Stimulated activated CD8-positive, alpha-beta memory T cell treated with anti-CD3 and anti-CD28 coated beads, Interleukin-2, amount 100 ng/mL, for 48 hours (primary cell): ENCODE measurements at regions not wholly inside any gene's neighbourhood (a gene's known extent, or its start where the extent isn't known, plus 50 kb on each side); places are given as distances from the start of the nearest gene placed in this dataset.

Source experiments
- DNase-seq, 2 donors: peaks; one replicate each; pipeline ENCODE4 v3.0.0-alpha.2; 2020; ENCODE audit warnings: low read depth in 2 of 2

DNA sequence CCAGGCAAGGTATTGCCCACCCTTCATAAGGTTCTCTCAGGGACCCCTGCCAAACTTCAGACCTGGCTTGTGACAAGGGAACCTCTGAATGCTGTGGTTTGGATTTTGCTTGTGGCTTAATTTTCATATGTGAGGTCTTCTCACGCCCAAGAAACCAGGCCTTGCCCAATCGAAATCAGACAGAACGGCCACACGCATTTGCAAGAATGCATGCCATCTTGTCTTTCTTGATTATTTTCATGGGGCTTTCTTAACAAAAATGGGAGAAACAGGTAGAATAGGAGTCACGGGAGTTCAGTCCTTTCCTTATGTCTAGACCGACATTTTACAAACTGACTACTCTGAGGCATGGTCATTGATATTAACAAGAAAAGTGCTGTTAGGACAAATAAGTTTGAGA lies 170.2 kb upstream of the PAPPA start:
- DNase-seq = no peak

DNA sequence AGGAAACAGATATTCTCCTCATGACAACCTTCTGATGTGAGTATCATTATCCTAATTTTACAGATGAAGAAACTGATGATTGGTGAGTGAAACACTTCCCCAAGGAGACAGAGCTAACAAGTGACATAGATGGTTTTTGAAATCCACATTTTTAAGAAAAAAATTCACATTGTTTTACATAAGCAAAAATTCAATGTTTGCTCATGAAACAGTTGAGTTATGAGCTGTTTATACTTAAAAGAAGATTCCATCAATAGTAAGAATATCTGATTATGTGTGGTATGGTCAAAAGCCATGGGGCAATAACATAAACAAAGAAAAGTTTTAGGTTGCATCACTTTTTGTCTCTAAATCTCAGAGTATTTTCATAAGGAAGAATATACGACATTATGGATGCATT lies 167.9 kb upstream of the PAPPA start:
- no peak for DNase-seq

DNA sequence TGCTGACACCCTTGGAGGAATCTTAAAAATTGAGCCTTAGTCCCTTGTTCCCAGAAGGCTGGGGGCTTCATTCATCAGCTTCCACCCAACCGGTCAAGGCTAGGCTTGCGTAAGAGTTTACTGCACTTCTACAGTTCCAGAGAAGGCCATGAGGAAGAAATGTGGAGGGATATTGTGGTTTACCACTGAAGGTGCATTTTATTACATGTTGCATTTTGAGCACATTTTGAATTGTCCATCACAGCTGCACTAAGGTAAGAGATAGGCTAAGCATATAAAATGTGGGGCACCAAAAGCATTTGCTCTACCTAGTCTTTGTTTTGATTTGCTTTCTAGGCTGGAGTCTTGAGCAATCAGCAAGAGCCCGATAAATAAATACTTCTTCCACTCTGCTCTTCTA lies 167.1 kb upstream of the PAPPA start:
- no peak for DNase-seq

DNA sequence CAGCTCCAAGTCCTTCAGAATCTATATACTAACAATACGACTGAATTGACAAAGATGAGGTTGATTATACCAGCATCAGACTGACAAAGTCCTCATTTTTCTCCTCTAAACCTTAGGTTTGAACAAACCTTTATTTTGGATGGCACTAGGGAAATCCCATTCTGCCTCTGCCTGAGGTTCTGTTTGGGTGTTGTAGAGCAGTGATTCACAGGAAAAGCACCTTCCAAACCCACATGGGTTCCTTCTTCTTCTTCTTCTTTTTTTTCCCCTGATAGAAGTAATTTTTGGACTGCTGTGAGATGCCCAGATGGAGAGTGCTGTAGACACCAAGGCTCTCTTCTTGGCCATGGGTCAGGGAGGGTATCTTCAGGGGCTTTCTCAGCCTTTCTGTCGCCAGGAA lies 164.9 kb upstream of the PAPPA start:
- no peak for DNase-seq

DNA sequence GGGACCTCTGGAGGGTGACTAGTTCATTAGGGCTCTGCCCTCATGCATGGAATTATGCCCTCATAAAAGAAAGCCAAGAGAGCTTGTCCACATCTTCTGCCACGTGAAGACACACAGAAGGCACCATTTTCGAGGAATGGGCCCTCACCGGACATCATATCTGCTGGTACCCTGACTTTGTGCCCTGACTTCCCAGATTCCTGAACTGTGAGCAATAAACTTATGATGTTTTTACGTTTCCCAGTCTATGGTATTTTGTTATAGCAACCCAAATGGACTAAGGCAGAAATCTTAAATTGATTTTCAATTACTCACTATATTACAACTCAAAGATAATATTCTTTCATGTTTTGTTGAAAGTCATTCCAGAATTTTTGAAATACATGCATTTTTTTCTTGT lies 163.8 kb upstream of the PAPPA start:
- DNase-seq = no peak

DNA sequence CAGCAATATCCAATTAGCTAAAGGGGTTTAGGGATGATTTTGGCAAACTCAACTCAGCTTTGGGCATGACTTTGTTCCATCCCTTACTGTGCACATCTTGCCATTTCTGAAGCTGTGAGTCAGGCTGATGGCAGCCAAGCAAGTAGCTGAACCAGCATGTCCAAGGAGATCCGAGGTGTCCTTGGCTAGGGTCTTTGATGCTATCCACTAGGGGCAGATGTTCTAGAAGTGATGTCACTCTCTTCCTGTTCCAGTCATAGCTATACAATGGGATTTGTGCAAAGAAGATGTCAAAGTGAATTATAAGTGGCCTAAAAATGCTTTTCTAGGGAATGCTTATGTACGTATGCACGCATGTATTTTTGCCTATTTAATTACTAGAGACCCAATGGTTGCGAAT lies 160.8 kb upstream of the PAPPA start:
- DNase-seq = no peak

DNA sequence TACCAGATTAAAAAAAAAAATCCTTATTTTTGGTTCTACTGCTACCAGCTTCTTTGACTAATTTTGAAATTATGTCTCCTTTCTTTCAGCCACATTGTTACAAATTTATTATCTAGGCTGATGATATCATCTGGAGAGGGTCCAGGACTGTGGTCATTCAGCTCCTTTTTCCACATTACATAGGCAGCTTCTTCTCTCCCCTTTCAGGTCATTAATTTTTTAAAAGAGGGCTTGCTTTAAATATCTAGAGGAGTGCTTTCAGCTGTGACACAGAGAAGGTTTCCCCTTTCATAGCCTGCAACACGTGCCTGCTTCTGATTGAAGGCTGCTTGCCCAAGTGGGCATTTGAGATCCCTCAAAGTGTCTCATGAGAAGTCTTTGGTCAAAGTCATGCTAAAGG lies 155.7 kb upstream of the PAPPA start:
- DNase-seq = no peak

DNA sequence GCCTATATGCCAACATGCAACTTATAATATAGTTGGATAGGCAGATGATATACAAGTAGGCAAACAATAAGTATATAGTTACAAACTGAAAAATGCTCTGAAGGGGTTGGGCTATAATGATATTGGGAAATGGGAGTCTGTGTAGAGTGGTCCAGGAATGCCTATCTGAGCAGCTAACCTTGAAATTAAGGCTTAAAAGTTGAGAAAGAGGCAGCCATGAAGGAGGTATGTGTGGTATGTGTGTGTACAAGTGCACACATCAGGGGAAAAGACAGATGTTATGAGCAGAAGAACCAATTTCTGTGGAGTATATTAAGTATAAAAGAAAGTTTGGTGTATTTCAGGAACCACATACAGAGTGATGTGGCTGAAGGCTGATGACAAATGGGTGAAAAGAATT lies 154.9 kb upstream of the PAPPA start:
- DNase-seq = no peak

DNA sequence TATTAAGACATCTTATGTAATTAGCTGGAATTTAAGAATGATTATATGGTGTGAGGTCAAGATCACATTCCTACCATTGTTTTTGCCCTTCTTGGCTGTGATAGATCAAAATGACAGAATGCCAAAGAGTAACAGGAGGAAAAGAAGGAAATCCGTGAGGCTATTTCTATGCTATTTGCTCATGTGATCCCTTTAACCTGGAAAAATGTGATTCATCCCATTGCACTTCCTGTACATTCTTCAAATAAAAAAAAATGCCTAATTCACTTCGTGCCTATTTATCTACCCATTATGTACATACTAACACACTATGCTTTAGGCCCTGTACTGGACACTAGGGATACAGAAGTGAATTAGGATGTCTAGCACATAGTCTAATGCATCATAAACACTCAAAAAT lies 154.1 kb upstream of the PAPPA start:
- DNase-seq = no peak

DNA sequence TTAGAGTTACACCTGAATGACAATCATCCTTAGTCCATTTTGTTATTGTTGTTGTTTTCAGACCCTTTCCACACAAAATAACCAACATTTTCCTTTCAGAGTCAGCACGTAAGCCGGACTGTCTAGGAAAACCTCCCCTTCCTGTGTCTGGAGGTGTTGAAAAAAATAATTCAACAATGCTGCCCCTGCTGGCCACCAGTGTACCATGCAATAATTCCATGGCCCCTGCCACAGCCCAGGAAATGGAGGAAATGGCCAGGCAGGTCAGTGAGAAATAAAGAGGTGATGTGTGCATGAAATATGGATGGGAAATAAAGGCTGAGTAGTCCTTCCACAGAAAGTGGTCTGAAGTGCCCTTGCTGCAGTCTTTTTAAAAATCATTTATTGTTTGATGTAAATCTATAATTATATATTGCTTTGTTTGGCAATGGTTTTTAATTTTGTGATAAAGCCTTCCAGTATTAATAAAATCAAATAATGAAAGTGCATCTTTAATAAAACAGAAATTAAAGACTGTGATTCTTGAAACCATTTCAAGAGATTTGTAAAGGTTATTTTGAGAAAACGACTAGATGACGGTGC lies 152.8 kb upstream of the PAPPA start:
- peak in 1 of 2 donors; percentile 0 for DNase-seq

DNA sequence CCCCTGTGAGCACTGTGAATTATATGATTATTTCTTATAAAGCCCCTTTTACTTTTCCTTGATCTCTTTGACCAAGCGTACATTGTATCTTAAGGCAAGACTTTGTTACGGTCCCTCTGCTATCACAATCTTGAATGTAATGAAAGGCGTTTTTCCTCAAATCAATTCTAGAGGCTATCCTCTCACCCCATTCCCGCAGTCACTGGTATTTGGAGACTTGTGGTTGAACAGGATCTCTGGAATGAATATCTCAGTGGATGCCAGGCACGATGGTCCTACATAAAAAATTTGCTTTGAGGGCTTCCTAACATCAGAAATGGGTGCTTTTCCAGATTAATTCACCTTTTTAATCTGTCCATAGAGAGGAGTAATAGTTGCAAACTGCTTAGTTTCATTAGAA lies 151.4 kb upstream of the PAPPA start:
- DNase-seq = no peak

DNA sequence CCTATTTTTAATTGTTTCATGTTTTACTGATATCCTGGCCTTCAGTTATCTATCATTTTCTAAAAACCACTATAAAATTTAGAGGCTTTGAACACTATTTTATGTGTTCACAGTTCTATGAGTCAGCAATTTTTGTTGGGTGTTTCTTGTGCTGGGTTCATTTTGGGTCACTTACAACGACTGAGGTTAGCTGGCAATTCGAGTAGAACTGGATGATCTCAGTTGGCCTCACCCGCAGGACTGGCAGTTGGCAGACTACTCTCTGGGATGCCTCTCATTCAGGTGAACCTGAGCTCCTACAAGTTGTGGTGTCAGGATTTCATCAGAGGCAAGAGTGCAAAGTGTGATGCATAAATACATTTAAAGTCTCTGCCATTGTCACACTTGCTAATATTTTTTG lies 151.0 kb upstream of the PAPPA start:
- DNase-seq = no peak

DNA sequence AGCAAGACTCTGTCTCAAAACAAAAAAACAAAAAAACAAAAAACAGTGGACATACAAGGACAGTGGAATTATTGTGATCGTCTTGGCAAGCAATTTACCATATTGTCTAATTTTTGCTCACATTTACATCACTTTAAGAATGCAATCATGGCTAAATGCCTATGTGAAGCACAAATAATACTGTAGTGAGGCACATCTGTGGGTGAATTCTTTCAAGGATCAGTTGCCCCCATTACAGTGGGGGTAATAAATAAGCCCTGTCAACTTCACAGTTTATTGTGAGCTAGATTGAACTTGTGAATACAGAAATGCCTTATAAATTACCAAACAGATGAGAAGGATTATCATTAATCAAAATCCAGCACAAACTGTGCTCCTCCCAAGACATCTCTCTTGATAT lies 150.2 kb upstream of the PAPPA start:
- no peak for DNase-seq

DNA sequence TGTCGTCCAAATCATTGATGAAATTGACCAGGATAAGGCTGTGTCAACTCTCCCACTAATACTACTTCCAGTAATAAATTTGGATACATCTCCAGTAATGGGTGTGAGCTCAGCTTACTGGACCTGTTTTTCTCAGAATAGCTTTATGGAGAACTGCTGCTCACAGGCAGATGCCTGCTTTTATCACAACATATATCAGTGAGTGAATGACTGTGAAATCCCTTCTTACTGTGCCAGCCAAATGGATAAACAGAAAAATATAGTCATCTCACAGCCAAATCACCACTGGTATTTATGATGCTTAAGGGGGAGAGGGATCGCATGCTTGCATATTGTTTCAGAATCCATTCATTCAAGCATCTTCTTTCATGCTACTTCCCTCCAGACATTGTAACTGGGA lies 148.4 kb upstream of the PAPPA start:
- DNase-seq = no peak

DNA sequence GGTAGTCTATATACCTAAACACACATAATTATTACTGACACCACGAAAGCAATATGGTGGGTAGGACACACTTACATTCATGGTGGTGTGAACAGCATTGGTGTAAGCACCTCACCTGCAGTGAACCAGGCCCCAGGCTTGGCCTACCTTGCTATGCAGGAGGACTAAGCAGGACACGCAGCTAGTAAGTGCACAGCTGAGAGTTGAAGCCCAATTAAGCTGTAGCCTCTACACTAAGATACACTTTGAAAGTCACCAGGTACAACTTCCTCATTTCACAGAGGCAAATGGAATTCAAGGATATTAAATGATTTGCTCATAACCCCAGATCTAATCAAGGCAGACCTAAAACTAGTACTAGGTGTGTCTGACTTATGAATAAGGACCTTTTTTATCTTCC lies 145.8 kb upstream of the PAPPA start:
- no peak for DNase-seq

DNA sequence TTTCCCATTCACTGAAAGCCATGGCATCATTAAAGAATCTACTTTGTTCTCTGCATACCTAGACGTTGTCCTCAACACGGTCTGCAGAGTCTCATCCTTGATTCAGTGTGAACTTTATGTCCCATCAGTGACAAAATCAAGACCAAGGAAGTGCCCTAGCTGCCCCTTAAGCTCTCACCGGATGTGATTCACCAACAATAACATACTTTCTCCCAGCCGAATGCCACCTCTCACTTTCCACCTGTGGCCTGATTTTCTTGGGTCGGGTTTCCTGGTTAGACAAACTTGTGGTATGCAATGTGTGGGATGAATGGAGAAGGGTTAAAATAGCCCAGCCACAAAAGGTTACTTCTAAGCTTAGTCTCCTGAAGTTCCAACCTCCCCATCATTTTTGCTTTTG lies 145.3 kb upstream of the PAPPA start:
- no peak for DNase-seq

DNA sequence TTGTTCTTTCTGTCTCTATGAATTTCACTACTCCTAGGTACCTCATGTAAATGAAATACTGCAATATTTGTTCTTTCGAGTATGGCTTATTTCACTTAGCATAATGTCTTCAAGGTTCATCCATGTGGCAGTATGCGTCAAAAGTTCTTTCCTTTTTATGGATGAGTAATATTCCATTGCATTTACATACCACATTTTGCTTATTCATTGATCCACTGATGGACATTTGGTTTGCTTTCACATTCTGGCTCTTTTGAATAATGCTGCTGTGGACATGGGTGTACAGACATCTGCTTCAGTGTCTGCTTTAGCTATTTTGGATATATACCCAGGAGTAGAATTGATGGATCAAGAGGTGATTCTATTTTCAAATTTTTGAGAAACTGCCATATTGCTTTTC lies 144.2 kb upstream of the PAPPA start:
- DNase-seq = no peak

DNA sequence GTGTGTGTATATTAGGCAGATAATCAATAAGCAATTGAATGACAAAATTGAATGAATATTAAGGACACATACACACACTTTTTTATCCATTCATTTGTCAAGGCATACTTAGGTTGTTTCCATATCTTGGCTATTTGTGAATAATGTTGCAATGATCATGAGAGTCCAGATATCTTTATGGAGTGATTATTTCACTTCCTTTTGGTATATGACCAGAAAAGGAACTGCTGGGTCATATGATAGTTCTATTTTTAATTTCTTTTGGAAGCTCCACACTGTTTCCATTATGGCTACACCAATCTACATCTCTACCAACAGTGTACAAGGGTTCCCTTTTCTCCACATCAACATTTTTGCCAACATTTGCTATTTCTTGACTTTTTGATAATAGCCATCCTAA lies 137.7 kb upstream of the PAPPA start:
- no peak for DNase-seq

DNA sequence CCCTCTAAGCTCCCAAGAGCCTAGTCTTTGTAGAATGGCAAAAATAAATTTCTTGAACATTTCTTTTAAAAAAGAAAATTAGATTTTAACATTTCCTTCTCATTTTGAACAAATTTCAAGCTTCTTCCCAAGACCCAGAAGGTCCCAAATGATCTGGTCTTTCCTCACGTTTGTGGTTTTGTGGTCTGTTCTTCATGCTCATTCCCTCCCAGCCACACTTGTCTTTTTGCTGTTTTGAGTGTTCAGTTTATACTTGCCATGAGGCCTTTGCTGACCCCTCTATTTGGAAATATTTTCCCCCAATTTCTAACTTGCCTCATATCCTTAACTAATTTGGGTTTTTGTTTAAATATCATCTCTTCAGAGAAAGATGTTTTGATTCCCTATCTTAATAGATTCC lies 133.4 kb upstream of the PAPPA start:
- no peak for DNase-seq

DNA sequence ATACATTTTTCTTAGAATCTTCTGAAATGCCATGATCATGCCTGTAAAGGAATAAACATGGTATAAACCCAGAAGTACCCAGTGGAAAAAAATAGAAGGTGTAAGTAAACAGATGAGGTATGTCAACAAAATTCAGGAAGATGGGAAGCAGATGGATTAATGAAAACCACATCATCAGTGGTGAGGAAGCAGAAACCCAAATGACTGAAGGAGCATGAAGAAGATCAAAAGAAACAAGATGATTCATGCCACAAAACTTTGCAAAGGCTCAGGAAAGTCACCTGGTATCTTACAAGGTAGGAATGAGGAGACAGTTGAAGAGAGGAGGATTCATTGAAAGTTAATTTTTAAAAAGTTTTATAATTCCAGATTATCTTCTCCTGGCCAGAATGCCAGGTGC lies 132.8 kb upstream of the PAPPA start:
- no peak for DNase-seq

DNA sequence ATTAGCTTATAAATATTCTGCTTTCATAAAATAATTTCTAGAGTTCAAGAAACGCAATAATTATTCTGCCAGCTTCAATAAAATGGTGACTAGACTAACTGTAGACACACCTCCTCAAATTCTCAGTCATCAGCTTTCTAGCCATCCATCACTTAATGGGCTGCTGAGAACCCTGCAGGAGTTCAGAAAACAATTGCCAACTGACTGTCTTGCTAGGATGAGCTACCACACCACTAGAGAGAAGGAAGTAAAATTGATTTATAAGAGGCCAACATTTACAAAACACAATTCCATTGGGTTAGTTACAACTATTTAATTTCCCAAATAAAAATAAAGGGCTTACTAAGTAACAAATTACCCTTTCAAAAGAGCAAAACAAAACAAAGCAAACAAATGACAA lies 126.5 kb upstream of the PAPPA start:
- no peak for DNase-seq

DNA sequence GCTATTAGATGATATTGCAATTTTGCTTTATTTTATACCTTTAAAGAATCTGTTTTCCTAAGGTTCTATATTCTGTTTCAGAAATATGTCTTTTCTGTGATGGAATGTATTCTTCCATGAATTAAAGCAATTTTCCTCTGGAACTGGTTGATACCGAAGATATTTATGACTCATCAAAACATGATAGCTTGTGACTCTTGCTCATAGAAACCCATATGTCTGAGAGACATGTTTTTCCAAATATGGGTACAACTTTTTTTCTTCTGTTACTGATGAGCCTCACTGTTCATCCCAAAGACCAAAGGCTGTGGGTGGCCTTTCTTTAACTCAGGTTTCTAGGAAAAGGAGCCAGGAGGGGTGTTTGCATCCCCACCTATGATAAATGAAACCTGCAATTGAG lies 126.1 kb upstream of the PAPPA start:
- no peak for DNase-seq

DNA sequence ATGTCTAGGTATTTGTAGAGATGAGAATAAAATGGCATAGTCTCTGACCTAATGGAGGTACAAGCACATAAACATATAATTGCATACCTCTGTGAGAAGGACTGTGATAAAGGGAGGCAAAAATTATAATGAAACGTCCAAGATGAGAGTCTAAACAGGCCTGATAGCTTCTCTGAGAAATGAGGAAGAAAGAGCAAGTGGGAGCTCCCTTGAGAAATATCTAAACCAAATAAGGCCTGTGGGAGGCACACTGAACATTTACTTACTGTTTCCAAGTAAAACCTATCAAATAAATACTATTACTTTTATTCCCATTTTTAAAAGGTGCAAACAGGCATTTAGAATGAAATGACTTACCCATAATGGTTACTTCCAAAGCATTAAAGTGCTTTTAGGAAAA lies 125.6 kb upstream of the PAPPA start:
- no peak for DNase-seq

DNA sequence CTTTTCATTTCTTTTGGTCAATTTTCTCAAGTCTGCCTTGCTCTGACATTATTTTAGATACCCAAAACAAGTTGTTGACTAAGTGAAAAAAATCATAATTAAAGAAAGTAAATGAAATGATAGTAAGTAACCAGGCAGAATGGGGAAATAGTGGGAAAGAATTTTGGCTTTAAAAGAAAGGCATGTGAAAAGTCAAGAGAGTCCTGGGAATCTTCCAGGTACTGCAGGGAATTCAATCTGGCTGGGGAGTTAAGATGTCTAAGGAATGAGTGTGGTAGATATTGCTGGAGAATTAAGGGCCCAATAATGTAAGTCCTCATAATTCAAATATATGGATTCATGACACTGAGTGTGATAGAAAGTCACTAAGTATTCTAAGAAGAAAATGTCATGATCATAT lies 123.1 kb upstream of the PAPPA start:
- no peak for DNase-seq
